22Rv1 (cell line): ENCODE measurements at regions not wholly inside any gene's neighbourhood (a gene's known extent, or its start where the extent isn't known, plus 50 kb on each side); places are given as distances from the start of the nearest gene placed in this dataset.

Experiments used
- H3K27ac ChIP-seq: fragments of 450-650 bp; 2 replicates; pipeline ENCODE4 v1.5.1; 2017
- ZFX ChIP-seq: fragments of 450-650 bp; IDR thresholded peaks from 2 replicates; pipeline ENCODE4 v1.6.1; 2017; ENCODE audit warnings: antibody characterized with exemption, borderline replicate concordance
- TF ChIP-seq, protein P1 (sequence below): fragments of 450-650 bp; IDR thresholded peaks from 2 replicates; pipeline ENCODE4 v1.5.1; 2017; ENCODE audit warnings: mild to moderate bottlenecking

DNA sequence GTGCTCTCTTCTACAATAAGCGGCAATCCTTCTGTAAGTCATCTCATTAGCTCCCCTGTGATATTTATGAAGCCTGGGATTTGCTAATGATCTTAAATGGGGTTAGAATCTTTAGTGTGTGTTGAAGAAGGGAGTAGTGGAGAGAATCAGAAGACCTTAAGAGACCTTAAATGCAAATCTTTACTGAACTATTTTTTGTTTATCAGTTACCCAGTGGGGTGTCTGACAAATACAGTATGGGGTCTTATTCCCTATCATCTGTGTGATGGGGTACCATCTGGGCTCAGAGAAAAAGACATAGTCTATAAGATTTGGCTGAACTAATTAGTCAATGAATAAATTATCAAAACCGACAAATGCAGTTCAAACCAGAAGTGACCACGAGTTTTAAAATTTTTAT lies 378.4 kb upstream of the SGCD start:
- no peak for TF ChIP-seq ZFX
- TF ChIP-seq, protein P1, sequence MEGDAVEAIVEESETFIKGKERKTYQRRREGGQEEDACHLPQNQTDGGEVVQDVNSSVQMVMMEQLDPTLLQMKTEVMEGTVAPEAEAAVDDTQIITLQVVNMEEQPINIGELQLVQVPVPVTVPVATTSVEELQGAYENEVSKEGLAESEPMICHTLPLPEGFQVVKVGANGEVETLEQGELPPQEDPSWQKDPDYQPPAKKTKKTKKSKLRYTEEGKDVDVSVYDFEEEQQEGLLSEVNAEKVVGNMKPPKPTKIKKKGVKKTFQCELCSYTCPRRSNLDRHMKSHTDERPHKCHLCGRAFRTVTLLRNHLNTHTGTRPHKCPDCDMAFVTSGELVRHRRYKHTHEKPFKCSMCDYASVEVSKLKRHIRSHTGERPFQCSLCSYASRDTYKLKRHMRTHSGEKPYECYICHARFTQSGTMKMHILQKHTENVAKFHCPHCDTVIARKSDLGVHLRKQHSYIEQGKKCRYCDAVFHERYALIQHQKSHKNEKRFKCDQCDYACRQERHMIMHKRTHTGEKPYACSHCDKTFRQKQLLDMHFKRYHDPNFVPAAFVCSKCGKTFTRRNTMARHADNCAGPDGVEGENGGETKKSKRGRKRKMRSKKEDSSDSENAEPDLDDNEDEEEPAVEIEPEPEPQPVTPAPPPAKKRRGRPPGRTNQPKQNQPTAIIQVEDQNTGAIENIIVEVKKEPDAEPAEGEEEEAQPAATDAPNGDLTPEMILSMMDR = no peak
- no peak overlapping the region for H3K27ac ChIP-seq

DNA sequence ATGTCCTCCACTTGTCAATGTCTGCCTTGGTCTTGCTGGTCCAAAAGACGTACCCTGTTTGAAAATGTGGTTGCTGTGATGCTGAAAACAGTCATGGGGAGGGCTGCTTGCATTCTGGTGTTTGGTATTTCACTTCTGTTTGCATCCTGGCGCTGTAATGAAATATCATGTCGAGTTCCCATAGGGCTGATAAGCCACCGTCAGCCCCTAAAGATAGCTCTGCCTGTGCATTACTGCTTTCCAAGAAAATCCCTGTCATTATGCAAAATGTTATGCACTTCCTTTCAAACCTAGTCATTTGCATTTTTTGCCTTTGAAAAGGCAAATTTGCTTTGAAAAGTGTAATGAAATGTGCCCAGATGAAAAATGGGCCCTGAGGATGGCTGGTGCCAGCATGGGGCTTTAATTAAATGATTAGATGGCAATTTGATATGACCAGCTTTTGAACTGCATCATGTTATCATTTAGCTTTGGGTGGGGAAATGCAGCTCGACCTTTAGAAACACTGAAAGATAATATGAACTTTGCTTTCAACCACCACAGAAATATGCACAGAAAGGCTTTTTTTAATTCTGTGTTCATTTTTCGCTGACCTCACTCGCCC lies 374.4 kb upstream of the SGCD start:
- TF ChIP-seq ZFX = no peak
- TF ChIP-seq, protein P1 = no peak
- H3K27ac ChIP-seq = no peak overlapping the region

DNA sequence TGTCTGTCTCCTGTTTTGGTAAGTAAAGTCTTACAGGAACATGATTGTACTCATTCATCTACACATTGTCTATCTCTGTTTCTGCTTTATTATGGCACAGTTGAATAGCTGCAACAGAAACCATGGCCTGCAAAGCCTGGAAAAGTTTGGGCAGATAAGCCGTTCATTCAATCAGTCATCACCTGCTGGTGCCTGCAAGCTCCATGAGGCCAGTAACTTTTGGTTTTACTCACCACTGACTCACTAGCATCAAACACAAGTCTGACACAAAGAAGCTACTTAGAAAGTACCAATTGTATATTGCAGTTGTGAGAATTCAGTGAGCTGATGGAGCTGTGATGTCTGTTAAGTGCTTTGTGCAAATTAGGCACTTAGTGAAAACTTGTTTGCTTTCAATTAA lies 373.6 kb upstream of the SGCD start:
- TF ChIP-seq ZFX = no peak
- TF ChIP-seq, protein P1 = no peak
- no peak overlapping the region for H3K27ac ChIP-seq

- H3K27ac ChIP-seq = no peak overlapping the region
- TF ChIP-seq, protein P1 = no peak
- no peak for TF ChIP-seq ZFX
Observed at GRCh38 chr5:155954701-155955445, 372.1 kb upstream of the SGCD start.

GRCh38 chr5:155957884-155958283 lies 369.1 kb upstream of the SGCD start:
- H3K27ac ChIP-seq = no peak overlapping the region
- TF ChIP-seq ZFX = no peak
- TF ChIP-seq, protein P1 = no peak

DNA sequence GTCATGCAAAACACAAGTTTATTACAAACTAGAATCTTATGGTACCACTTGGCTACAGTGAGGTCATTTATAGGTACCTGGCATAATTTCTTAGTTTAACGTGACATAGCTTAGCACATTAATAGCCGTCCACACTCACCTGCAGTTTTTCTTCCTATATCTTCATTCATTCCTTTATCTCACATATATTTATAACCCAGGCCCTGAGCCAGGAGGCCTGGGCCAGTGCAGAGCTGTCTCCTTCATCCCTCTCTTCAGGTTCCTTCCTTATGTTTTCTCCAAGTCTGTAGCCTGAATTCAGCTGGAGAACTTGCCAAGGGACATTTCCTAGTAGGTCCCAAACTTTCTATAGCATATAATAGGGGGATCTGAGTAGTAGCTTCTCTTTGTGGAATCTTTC lies 367.9 kb upstream of the SGCD start:
- TF ChIP-seq, protein P1 = no peak
- no peak for TF ChIP-seq ZFX
- no peak overlapping the region for H3K27ac ChIP-seq

GRCh38 chr5:155960177-155960576 lies 366.8 kb upstream of the SGCD start:
- TF ChIP-seq ZFX = no peak
- TF ChIP-seq, protein P1 = no peak
- no peak overlapping the region for H3K27ac ChIP-seq
